HG02678 (cell line): ENCODE measurements at regions not wholly inside any gene's neighbourhood (a gene's known extent, or its start where the extent isn't known, plus 50 kb on each side); places are given as distances from the start of the nearest gene placed in this dataset.

Experiments used
- ATAC-seq: cut with Tn5 transposase; IDR thresholded peaks from one replicate; pipeline ENCODE4 v1.9.1; 2021; ENCODE audit warnings: mild to moderate bottlenecking, moderate library complexity; ENCODE audit not compliant: unreplicated experiment

- ATAC-seq = no peak
Measured at GRCh38 chr10:110432814-110433565, 64.7 kb upstream of the DUSP5 start.

DNA sequence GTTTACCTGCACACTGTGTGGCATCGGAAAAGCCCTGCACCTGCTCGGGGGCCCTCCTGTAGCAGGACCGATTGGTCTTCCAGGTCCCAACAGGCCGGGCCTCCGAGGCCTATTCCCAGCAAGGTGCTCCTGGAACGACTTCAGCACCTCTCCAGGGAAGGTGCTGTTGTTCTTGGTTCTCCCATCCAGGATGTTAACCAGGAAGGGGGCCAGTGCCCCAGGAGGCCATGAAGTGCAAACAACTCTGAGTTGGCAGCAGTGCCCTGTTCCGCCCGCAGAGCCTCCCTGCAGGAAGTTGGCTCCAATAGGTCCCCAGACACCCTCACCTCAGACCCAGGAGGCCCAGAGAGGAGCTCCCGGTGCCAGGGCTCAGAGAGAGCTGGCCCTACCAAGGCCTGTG, 64.0 kb upstream of the DUSP5 start:
- no peak for ATAC-seq

DNA sequence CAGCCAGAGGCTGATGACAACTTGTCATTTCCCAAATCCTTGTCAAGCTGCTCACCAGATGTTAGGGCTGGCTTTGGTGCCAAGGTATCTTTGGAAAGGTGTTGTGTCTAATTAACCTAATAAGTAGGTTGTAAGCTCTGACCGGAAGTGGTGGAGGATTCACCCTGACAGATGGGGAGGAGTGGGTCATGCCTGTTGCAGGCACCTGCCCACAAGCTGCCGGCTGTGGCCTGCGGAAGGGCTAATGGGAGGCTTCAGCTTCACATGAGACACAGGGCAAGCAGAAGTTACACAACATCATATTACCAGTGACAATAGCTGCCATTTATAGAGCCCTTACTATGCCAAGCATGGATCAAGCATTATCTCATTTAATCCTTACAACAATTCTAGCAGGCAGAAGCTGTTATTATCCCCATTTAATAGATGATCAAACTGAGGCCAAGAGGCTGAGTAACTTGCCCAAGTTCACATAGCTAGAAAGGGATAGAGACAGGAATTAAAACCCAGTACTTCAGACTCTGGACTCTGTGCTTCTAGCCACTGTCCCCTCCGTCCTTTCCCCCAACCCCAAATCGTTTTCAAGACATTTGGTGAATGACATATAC, 63.1 kb upstream of the DUSP5 start:
- no peak for ATAC-seq

DNA sequence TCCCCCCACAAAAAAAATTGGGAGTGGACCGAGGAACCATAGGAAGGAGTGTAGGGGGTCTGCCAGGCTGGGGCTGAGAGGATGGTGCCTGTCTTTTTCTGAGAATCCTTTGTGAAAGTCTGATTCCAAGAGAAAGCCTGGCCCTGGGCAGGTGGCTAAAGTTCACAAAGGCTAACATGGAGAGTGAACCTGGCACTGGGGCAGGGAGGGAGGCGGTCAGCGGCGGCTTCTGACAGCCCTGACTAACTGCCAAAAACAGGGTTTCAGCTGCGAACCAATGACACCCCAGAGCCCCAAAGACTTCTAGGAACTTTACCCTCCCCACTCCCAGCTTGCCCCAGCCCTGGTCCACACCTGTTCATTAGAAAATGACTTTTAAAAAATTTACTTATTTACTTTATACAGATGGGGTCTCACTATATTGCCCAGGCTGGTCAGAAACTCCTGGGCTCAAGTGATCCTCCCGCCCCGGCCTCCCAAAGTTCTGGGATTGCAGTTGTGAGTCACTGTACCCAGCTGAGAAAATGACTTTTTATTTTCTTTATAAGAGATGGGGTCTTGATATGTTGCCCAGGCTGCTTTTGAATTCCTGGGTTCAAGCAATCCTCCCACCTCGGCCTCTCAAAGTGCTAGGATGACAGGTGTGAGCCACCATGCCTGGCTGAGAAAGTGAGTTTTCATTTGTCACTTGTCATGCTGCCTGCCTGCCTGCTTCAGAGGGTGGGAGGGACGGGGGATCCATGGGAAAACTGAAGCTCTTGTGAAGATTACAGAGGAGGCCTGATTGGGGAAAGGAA, 61.0 kb upstream of the DUSP5 start:
- no peak for ATAC-seq

DNA sequence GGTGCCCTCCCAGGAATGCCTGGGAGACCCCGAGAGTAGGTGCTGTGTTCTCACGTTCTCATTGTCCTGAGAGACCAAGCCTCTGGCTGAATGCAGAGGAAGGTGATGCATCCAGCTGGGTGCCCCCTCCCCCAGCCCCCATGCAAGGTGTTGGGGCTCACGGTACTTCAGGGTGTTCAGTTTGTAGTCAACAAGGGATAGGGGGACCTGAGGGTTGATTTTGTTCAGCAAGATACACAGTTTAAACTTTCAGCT, 60.4 kb upstream of the DUSP5 start:
- no peak for ATAC-seq

GRCh38 chr10:110437761-110438341, 59.9 kb upstream of the DUSP5 start:
- no peak for ATAC-seq

GRCh38 chr10:110442746-110443145, 55.0 kb upstream of the DUSP5 start:
- ATAC-seq = no peak

GRCh38 chr10:110443239-110444003, 54.3 kb upstream of the DUSP5 start:
- no peak for ATAC-seq

GRCh38 chr10:110444004-110444337, 53.7 kb upstream of the DUSP5 start:
- no peak for ATAC-seq

GRCh38 chr10:110445871-110446270, 51.8 kb upstream of the DUSP5 start:
- ATAC-seq = no peak

GRCh38 chr10:110446277-110446676, 51.4 kb upstream of the DUSP5 start:
- no peak for ATAC-seq

DNA sequence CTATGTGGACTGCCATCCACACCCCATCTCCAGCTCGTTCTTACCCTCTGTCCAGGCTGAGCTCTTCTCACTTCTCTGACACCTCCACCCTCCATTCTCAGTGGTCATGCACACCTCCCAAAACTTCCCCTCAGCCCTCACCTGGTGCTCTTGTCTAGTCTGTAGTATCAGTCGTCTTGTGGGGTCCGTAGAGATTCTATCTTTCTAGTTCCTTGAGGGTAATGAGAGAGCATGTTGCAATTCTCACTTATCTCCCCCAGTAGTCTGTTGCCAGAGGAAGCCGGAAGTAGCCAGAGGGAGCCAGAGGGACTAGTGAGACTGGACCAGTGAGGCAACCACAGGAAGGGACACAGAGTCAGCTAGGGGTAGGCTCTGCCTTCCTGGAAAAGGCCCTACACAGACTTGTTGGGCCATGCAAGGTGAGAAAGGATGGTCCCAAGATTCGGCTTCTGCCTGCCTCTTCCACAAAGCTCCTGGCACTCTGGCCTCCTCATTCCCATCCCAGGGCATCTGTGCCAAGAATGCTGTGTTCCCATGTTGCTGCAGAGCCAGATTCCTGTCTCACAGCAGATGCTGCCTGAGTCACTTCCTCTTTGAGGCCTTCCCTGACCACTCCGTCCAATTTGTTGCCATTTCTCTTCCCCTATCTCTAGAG, 50.6 kb upstream of the DUSP5 start:
- no peak for ATAC-seq

GRCh38 chr10:110447886-110448285, 49.8 kb upstream of the DUSP5 start:
- ATAC-seq = no peak
